ENCODE measurements at regions not wholly inside any gene's neighbourhood (a gene's known extent, or its start where the extent isn't known, plus 50 kb on each side); places are given as distances from the start of the nearest gene placed in this dataset.

DNA sequence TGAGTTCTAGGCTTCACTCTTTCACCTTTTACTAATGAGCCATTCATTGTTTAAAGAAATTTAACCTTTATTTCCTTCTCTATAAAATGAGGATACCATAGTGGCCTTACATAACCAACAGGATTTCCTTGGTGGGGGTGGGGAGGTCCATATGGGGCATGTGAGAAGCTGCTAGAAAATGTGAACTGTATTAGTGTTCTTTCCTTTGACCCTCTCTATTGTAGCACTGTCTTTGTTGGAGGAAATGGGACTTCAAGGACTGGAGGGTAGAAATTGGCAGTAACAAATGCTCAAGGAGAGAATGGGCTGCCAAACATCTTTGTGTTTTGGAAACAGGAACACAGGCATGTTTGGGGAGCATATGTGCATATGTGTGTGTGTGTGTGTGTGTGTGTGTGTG, 468.7 kb upstream of the ZEB2 start:
- TF ChIP-seq, protein P1, sequence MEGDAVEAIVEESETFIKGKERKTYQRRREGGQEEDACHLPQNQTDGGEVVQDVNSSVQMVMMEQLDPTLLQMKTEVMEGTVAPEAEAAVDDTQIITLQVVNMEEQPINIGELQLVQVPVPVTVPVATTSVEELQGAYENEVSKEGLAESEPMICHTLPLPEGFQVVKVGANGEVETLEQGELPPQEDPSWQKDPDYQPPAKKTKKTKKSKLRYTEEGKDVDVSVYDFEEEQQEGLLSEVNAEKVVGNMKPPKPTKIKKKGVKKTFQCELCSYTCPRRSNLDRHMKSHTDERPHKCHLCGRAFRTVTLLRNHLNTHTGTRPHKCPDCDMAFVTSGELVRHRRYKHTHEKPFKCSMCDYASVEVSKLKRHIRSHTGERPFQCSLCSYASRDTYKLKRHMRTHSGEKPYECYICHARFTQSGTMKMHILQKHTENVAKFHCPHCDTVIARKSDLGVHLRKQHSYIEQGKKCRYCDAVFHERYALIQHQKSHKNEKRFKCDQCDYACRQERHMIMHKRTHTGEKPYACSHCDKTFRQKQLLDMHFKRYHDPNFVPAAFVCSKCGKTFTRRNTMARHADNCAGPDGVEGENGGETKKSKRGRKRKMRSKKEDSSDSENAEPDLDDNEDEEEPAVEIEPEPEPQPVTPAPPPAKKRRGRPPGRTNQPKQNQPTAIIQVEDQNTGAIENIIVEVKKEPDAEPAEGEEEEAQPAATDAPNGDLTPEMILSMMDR (conservative IDR thresholded peaks at IDR 0.05; ENCODE audit: low read length), result no peak
- no peak for DNase-seq (ENCODE audit: low read depth)
- H3K4me3 ChIP-seq (ENCODE audit: low read length), result no peak overlapping the region

DNA sequence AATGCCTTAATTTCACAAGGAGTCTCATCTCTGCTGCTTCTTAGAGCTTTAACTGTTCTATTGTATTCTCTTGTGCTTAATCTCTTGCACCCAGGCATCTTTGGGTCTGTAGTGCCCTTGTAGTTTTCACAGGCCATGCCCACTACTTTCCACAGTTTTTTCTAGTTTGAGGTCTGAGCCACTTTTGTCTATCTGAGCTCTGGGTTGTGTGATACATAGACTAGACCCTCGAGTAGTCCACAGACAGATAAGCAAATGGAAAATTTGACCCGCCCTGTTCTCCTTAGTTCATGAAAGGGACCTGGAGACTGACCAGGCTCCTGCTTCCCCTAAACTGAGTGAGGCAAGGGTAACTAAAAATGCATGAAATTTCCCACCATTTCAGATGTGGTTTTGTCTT, 466.8 kb upstream of the ZEB2 start:
- TF ChIP-seq, protein P1 (conservative IDR thresholded peaks at IDR 0.05; ENCODE audit: low read length), result no peak
- no peak for DNase-seq (ENCODE audit: low read depth)
- no peak overlapping the region for H3K4me3 ChIP-seq (ENCODE audit: low read length)

DNA sequence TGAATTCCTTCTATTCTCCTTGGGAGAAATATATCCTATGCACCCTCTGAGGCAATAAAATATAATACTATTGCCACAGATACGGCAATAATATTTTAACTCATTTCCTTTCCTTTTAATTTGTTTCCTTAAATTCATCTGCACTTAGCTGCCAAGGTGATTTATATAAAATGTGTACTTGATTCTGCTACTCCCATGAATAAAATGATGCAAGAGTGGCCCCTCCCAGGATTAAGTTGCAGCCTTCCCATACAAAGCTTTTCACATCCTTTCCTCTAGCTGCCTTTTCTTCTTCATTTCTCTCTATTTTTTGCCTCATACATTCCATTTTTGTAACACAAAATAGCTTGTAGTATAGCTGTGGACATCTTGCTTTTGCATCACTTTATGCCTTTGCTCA, 464.1 kb upstream of the ZEB2 start:
- no peak for DNase-seq (ENCODE audit: low read depth)
- TF ChIP-seq, protein P1 (conservative IDR thresholded peaks at IDR 0.05; ENCODE audit: low read length), result no peak
- no peak overlapping the region for H3K4me3 ChIP-seq (ENCODE audit: low read length)

DNA sequence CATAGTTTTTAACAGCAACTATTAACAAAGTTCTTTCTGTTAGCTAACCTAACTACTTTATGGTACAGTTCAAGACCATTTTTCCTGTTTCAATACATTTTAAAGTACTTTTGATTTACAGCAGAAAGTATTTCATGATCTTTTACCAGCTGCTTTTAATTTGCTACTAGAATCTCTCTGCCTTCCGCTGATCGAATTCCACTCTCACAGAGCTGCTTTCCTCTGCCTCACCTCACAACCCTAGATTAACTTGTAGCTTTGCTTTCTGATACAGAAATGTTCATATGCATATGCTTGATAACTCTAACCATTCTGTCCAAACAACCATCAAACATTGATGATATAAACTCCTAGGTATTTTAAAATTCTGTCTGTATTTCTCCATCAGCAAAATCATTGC, 463.2 kb upstream of the ZEB2 start:
- no peak for DNase-seq (ENCODE audit: low read depth)
- no peak overlapping the region for H3K4me3 ChIP-seq (ENCODE audit: low read length)
- TF ChIP-seq, protein P1 (conservative IDR thresholded peaks at IDR 0.05; ENCODE audit: low read length), result no peak

DNA sequence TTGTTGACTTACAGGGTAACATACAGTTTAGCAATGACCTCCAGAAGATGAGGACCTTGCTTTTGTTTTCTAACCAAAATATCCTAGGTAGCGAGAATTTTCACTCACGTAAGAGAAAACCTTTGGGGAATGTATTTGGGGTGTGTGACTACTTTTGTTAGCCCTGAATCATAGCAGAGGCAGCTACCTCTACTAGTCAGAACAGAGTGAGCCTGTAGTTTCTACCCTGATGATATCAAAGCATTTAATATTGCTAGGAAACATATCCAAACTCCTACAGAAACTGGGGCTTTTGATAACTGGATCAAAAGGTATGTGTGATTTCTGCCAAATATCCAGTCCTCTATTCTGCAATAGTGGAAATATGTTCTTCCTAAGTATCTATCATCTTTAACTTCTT, 462.6 kb upstream of the ZEB2 start:
- TF ChIP-seq, protein P1 (conservative IDR thresholded peaks at IDR 0.05; ENCODE audit: low read length), result no peak
- DNase-seq (ENCODE audit: low read depth), result no peak
- no peak overlapping the region for H3K4me3 ChIP-seq (ENCODE audit: low read length)

DNA sequence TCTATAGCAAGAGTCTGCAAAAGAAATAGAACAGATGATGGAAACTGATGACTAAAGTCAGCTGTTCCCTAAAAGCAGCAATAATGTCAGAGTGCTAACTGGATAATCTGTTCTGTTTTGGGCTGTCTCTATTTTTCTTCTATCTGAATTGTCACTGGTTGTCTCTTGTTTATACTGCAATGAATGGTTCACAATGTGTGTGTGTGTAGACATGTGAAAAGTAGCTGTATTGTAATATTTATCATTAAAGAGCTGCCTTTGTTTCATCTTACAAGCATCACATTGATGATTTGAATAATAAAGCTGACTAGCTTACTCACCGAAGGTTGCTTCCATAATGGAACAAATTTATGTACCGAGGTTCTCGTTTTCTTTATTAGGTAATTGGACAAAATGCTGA, 456.0 kb upstream of the ZEB2 start:
- H3K4me3 ChIP-seq (ENCODE audit: low read length), result no peak overlapping the region
- TF ChIP-seq, protein P1 (conservative IDR thresholded peaks at IDR 0.05; ENCODE audit: low read length), result no peak
- no peak for DNase-seq (ENCODE audit: low read depth)

DNA sequence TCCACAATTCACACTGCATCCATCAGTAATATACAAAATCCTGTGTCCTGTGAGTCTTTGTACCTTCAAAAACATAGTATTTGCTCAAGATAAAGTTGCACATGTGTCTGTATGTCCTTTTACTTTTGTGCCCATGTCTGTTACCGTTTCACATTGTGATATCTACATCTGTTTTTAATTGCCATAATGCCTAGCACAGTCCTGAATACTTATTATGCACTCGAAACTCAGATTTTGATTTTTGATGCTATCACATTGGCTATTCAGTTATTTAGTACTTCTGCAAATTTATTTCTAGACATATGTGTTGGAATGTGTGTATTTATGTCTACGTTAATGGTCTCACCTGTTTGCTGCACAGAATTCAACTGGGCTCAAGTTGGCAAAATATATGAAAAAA, 452.8 kb upstream of the ZEB2 start:
- DNase-seq (ENCODE audit: low read depth), result no peak
- H3K4me3 ChIP-seq (ENCODE audit: low read length), result no peak overlapping the region
- TF ChIP-seq, protein P1 (conservative IDR thresholded peaks at IDR 0.05; ENCODE audit: low read length), result no peak
